Activated CD4-positive, alpha-beta T cell treated with anti-CD3 and anti-CD28 coated beads for 48 hours (primary cell): ENCODE measurements at regions not wholly inside any gene's neighbourhood (a gene's known extent, or its start where the extent isn't known, plus 50 kb on each side); places are given as distances from the start of the nearest gene placed in this dataset.

ENCODE experiments used
- DNase-seq: peaks from one replicate; pipeline ENCODE4 v3.0.0-alpha.2; 2020

GRCh38 chr16:86683441-86684194 lies 105.3 kb downstream of the FOXL1 start:
- no peak for DNase-seq

- DNase-seq = no peak
Measured at GRCh38 chr16:86685076-86685475, 106.7 kb downstream of the FOXL1 start.

GRCh38 chr16:86690970-86691369 lies 112.6 kb downstream of the FOXL1 start:
- no peak for DNase-seq

- no peak for DNase-seq
Measured at GRCh38 chr16:86692426-86692825, 114.1 kb downstream of the FOXL1 start.

DNA sequence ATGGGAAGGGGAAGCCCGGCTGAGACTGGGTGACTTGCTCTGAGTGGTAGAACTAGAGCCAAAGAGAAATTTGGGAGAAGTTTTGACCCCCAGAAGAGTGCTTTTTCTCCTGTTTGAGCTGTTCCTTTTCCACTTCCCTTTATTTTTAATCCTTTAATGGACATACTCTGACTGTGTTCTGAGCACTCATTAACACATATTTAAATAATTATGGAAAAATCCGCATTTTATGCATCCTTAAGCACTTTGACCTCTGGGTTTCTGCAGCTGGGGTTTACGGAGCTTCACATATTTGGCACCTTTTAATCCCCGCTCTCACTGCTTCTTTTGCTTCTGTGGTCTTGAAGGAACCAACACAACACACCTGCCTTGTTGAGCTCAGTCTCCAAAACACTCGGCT lies 114.7 kb downstream of the FOXL1 start:
- DNase-seq = no peak

DNA sequence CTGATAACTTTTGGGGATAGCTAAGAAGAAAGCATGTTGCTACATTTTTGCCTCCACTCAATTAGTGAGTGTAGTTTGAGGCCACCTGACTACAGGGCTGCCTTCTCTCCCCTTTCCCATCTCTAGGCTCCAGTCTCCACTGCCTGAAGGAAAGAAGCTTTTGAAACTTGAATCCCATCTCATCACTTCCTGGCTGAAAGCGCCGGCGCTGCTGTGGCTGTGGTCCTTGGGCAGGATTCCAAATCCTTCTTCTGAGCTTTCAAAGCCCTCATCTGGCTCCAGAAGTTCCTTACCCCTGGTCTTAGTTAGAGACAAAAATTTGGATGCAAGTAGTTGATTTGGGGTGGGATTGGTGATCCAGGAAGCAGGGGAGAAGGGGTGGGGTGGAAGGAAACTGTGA lies 119.4 kb downstream of the FOXL1 start:
- no peak for DNase-seq

GRCh38 chr16:86700046-86700945 lies 121.9 kb downstream of the FOXL1 start:
- DNase-seq = no peak

DNA sequence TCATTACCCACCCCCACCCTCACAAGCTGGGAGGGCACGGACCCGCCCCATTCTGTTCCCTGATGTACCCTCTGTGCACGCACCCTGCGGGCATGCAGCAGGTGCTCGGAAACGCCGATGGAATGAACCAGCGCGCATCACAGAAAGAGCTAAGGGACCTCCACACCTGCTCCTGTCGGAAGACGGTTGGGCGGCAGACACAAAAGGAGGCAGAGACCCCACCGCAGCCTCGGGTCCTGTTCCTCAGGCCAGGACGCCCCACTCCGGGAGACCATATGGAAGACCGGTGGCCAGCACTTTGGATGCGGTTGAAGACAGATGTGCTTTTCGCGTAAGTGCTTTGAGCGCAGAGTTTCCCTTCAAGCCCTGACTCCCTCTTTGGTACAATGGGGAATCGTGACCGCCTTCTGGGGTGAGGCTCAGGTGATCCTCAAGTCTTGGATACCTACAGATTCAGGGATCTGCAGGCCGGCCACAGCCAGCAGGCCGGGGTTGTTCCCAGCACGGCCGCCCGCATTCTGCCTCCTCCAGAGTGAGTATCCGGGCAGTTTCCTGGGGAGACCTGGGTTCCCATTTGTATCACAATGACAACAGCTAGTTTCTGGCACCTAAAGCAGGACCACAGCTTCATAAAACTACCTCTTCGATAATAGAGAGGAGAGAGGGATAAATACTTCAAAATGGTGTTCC lies 123.1 kb downstream of the FOXL1 start:
- no peak for DNase-seq

- DNase-seq = no peak
Measured at GRCh38 chr16:86702824-86703588, 124.7 kb downstream of the FOXL1 start.

DNA sequence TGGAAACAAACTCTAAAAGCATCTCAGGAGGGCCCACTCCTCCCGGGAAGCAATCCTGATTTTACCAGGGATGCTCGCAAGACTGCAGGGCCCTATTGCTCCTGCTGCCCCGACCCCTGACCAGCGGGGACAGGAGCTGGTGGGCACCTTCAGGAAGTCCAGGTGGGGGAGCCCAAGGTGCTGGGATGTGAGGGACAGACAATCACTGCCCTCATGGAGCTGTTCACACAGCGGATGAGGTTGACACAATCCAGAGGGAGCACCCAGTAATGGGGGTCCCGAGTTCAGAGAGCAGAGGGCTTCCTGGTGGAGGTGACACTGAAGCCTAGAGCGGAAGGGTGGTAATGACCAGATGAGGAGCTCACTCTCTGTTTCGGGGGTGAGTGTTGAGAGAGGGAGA lies 126.2 kb downstream of the FOXL1 start:
- DNase-seq = no peak

DNA sequence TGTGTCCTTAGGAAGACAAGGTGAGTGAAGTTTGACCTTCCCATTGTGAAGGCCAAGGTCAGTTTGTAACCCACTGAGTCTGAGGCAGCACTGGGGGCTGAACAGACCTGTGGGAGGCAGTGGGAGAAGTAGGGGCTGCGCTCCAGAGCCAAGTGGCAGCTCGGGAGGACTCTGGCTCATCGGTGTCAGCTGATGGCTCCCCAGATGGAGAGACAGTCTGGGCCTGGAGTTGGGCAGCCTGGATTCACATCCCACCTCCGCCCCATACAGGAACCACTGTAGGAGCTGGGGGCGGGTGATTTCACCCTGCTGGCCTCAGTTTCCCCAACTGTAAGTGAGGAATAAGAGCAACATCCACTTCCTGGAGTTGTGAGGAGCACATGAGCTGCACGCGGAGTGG lies 128.4 kb downstream of the FOXL1 start:
- no peak for DNase-seq

- no peak for DNase-seq
Measured at GRCh38 chr16:86707171-86707570, 128.8 kb downstream of the FOXL1 start.

DNA sequence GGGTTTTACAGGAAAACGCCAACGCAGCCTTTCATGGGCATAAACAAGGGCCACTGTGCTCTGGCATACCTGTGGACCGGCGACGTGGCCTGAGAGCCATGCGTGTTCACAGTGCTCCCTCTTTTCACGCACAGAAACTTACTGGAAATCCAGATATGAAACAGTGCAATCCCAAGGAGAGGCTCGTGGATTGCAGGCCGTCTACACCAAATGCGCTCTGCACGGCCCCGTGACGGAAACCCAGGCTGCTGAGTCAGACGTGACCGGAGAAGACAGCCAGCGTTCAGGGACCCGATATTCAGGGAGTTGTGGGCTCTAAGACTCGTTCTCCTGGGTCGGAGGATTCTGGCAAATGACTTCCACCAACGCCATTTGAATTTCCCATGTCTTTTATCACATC lies 129.2 kb downstream of the FOXL1 start:
- no peak for DNase-seq

- no peak for DNase-seq
Measured at GRCh38 chr16:86708431-86708830, 130.1 kb downstream of the FOXL1 start.

DNA sequence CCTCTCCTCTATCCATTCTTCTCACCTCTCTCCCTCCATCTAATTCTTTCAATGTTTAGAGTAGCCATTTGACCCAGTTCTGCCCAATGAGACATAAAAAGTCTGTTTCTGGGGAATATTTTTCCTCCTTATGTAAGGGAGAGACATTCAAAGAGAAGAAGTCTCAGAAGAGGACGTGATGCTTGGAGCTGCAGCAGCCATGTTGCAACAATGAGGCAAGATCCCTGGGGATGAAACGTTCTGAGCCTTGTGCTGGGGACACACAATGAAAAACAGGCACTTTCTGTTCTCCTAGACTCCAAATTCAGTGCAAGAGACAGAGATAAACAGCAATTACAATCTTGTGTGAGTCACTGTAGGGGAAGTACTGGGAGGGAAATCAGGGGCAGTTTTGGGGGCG lies 130.8 kb downstream of the FOXL1 start:
- DNase-seq = no peak

GRCh38 chr16:86709902-86710601 lies 131.7 kb downstream of the FOXL1 start:
- no peak for DNase-seq

- no peak for DNase-seq
Measured at GRCh38 chr16:86710602-86710950, 132.2 kb downstream of the FOXL1 start.

GRCh38 chr16:86712158-86713009 lies 134.0 kb downstream of the FOXL1 start:
- DNase-seq = no peak

- DNase-seq = no peak
Measured at GRCh38 chr16:86713021-86713631, 134.8 kb downstream of the FOXL1 start.

DNA sequence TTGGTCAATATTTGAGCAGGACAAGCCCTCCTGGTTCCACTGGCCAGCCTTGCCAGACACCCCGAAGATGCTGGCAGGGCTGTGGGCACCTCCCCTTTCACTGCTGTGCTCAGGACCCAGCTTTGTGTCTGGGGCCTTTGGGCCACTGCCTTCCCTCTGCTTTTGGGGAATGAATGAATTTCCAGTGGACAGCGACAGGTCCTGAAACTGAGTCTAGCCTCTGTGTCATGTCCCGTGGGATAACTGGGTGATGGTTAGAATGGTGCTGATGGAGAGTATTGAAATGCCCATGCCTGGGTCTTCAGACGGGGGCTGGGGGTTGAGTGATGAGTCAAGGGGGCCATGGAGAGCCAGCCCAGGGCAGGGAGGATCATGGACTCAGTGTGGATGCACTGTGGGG lies 135.8 kb downstream of the FOXL1 start:
- DNase-seq = no peak

GRCh38 chr16:86716649-86717048 lies 138.3 kb downstream of the FOXL1 start:
- DNase-seq = no peak
